Stimulated activated memory B cell treated with anti-CD40 and anti-IgM and Interleukin-4, amounts not matched to agents 10 μg/mL and 1 μg/mL and 100 μg/mL, for 72 hours (primary cell): ENCODE measurements at regions not wholly inside any gene's neighbourhood (a gene's known extent, or its start where the extent isn't known, plus 50 kb on each side); places are given as distances from the start of the nearest gene placed in this dataset.
"Not testable (repeated sequence)": the region's sequence is repeated elsewhere in the genome, so short reads cannot be mapped to it uniquely, and the experiment has no call there.

Source experiments
- ATAC-seq: fragments of 150-1000 bp; cut with Tn5 transposase; 2 replicates; pipeline ENCODE4 v1.10.0; 2021
- H3K27ac Mint-ChIP-seq: one replicate; pipeline ENCODE4 v1.8.0; 2022; ENCODE audit warnings: mild to moderate bottlenecking, mixed read lengths
- H3K27me3 Mint-ChIP-seq: one replicate; pipeline ENCODE4 v1.8.0; 2022; ENCODE audit warnings: mixed read lengths
- H3K36me3 Mint-ChIP-seq: one replicate; pipeline ENCODE4 v1.8.0; 2022; ENCODE audit warnings: mixed read lengths
- H3K4me1 Mint-ChIP-seq: one replicate; pipeline ENCODE4 v1.8.0; 2022; ENCODE audit warnings: mixed read lengths
- H3K4me3 Mint-ChIP-seq: one replicate; pipeline ENCODE4 v1.8.0; 2022; ENCODE audit warnings: mild to moderate bottlenecking, moderate library complexity, mixed read lengths
- H3K9me3 Mint-ChIP-seq: one replicate; pipeline ENCODE4 v1.8.0; 2022; ENCODE audit warnings: mixed read lengths

DNA sequence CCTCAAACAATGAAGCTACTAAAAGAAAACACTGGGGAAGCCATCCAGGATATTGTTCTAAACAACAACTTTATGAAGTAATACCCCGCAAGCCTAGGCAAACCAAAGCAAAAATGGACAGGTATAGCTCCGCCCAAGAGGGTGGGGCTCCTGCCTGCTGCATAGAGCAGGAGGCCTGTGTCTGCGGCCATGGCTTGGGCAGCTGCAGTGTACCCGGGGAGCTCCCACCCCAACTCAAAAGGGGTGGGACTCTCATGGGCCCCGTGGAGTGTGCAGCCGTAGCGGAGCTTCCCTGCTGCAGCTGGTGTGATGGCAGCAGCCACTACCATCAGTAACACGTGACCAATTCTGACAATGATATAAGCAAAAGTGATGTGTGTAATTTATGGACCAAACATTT lies 264.2 kb upstream of the KITLG start:
- ATAC-seq, result no peak
- H3K27ac Mint-ChIP-seq, result no peak overlapping the region
- no peaks in the 10 kb centered on the region for H3K27me3 Mint-ChIP-seq
- no peaks in the 10 kb centered on the region for H3K36me3 Mint-ChIP-seq
- H3K9me3 Mint-ChIP-seq, result peaks cover 19% of the 10 kb centered on the region
- no peaks in the 10 kb centered on the region for H3K4me1 Mint-ChIP-seq
- no peak overlapping the region for H3K4me3 Mint-ChIP-seq

DNA sequence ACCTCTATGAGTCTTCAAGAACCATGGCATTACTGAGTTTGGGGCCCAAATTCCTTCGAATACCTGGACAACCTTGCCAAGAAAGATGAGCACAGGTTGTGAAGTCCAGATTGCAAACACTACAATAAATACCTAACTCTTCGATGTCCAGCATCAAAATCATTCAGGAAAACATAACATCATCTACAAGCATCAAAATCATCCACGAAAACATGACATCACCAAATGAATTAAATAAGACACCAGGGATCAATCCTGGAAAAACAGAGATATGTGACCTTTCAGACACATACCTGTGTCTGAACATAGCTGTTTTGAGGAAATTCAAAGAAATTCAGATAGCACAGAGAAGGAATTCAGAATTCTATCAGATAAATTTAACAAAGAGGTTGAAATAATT lies 262.0 kb upstream of the KITLG start:
- H3K9me3 Mint-ChIP-seq, result peaks cover 33% of the 10 kb centered on the region
- no peaks in the 10 kb centered on the region for H3K27me3 Mint-ChIP-seq
- no peak for ATAC-seq
- no peaks in the 10 kb centered on the region for H3K36me3 Mint-ChIP-seq
- H3K27ac Mint-ChIP-seq, result no peak overlapping the region
- H3K4me3 Mint-ChIP-seq, result no peak overlapping the region
- no peaks in the 10 kb centered on the region for H3K4me1 Mint-ChIP-seq

DNA sequence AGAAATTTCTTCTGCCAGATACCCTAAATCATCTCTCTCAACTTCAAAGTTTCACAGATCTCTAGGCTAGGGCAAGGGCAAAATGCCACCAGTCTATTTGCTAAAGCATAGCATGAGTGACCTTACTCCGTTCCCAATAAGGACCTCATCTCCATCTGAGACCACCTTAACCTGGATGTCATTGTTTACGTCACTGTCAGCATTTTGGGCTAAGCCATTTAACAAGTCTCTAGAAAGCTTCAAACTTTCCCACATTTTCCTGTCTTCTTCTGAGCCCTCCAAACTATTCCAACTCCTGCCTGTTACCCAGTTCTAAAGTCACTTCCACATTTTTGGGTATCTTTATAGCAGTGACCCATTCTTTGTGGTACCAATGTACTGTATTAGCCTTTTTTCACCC lies 259.2 kb upstream of the KITLG start:
- no peaks in the 10 kb centered on the region for H3K27me3 Mint-ChIP-seq
- H3K36me3 Mint-ChIP-seq, result no peaks in the 10 kb centered on the region
- no peak for ATAC-seq
- no peak overlapping the region for H3K27ac Mint-ChIP-seq
- H3K9me3 Mint-ChIP-seq, result peaks cover 33% of the 10 kb centered on the region
- no peak overlapping the region for H3K4me3 Mint-ChIP-seq
- H3K4me1 Mint-ChIP-seq, result no peaks in the 10 kb centered on the region

DNA sequence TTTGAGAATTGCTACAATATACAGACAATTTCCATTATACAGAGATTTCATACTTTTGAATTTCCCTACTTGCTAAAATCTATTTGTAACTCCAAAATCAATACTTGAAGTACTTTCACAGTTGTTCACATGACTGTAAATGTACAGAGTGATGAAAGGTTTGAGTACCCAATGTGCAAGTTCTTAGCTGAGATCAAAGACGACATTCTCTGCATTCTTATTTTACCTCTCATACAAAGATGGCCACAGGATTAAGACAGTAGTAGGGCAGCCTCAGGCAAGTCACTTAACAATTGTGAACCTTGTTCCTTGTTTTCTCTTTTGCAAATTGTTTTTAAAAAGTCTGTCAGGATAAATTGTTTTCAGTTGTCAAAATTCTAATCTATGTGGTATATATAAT lies 255.9 kb upstream of the KITLG start:
- no peak overlapping the region for H3K27ac Mint-ChIP-seq
- no peak overlapping the region for H3K4me3 Mint-ChIP-seq
- no peaks in the 10 kb centered on the region for H3K36me3 Mint-ChIP-seq
- no peak for ATAC-seq
- H3K4me1 Mint-ChIP-seq, result no peaks in the 10 kb centered on the region
- H3K27me3 Mint-ChIP-seq, result no peaks in the 10 kb centered on the region
- peaks cover 25% of the 10 kb centered on the region for H3K9me3 Mint-ChIP-seq

DNA sequence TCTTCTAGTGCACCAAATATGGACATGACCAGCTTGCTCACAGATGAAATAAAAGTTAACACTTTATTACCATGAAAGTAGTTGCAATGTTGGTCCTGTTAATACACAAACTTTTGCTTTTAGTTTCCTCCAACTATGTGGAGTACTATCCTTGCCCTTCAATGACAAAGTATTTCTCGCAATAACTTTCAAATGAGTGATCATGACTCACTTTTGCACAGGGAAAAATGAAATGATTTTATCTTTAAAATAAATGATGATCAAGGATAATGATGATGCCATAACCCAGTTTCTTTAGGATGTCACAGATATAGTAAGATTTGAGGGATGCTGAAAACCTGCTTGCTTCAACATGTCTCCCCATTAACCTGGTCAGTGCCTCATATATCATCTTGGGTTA lies 254.0 kb upstream of the KITLG start:
- Mint-ChIP-seq H3K4me3 (no peak overlapping the region), H3K9me3 (peaks cover 18% of the 10 kb centered on the region), H3K4me1 (no peaks in the 10 kb centered on the region), H3K27me3 (no peaks in the 10 kb centered on the region), H3K27ac (no peak overlapping the region), H3K36me3 (no peaks in the 10 kb centered on the region)
- ATAC-seq, result no peak

DNA sequence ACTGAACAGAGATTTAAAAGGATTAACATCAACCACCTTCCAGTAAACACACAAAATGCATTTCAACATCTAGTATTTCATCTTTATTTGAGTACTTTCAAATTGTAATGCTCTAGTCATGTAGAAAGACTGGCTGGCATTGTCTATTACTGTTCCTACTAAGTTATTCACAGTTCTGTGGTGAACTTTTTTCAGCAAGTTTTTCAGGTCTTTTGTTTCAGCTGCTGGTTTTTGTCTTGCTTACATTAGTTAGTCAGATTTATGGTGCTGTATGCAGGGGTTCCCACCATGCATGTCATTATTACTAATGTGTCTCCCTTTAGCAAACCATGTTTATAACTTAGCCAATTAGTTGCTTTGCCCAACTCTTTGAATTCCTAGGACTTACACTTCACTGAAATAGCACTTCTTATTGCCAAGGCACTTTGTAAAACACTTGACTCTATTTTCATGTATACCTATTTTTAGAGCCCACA lies 253.4 kb upstream of the KITLG start:
- Mint-ChIP-seq H3K27me3 (no peaks in the 10 kb centered on the region), H3K36me3 (no peaks in the 10 kb centered on the region), H3K27ac (no peak overlapping the region), H3K4me3 (no peak overlapping the region), H3K4me1 (no peaks in the 10 kb centered on the region), H3K9me3 (peaks cover 14% of the 10 kb centered on the region)
- ATAC-seq, result no peak

DNA sequence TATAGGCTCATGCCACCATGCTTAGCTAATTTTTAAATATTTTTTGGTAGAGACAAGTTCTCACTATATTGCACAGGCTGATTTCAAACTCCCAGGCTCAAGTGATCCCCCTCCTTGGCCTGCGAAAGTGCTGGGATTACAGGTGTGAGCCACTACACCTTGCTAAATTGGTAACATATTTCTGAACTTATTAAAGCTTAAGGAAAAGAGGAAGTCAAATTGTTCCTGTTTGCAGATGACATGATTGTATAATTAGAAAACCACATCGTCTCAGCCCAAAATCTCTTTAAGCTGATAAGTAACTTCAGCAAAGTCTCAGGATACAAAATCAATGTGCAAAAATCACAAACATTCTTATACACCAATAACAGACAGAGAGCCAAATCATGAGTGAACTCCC lies 248.3 kb upstream of the KITLG start:
- H3K27me3 Mint-ChIP-seq, H3K27ac Mint-ChIP-seq, H3K4me3 Mint-ChIP-seq, H3K4me1 Mint-ChIP-seq, H3K36me3 Mint-ChIP-seq, ATAC-seq, H3K9me3 Mint-ChIP-seq: not testable (repeated sequence)

DNA sequence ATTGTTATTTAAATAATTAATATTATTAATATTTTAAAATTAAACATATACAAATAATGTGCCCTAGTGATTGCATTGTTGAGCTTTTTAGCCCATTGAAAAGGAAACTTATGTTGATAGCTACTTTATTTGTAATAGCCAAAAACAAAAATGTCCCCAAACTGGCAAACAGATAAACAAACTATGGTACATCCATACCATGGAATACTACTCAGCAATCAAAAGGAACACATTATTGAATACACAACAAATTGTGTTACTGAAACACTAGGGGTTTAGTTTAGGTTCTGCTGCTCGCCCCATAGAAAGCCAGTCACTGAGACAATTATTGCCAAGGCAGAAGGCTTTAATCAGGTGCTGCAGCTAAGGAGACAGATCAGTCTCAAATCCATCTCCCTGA lies 239.7 kb upstream of the KITLG start:
- Mint-ChIP-seq H3K4me3 (no peak overlapping the region), H3K27me3 (no peaks in the 10 kb centered on the region), H3K4me1 (no peaks in the 10 kb centered on the region), H3K36me3 (no peaks in the 10 kb centered on the region), H3K9me3 (peaks cover 3% of the 10 kb centered on the region), H3K27ac (no peak overlapping the region)
- ATAC-seq, result no peak

DNA sequence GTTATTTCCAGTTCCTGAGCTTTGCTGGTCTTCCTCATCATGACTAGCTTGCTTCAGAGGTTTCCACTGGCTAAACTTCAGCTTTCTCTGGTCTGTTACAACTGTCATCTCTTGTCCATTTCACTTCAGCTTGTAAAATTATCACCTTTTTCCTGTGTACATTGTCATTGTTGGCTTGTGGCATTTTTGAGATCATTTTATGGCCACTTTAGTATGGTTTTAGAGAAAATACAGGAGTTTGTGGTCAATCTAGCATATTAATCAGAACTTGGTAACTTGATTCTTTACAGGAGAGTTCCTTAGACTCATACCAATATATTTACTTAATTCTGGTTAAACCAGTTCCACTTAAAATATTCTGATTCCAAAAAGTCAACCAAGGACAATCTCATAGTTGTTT lies 235.9 kb upstream of the KITLG start:
- Mint-ChIP-seq H3K4me1 (no peaks in the 10 kb centered on the region), H3K27ac (no peak overlapping the region), H3K36me3 (no peaks in the 10 kb centered on the region), H3K9me3 (peaks cover 3% of the 10 kb centered on the region), H3K27me3 (no peaks in the 10 kb centered on the region), H3K4me3 (no peak overlapping the region)
- no peak for ATAC-seq

DNA sequence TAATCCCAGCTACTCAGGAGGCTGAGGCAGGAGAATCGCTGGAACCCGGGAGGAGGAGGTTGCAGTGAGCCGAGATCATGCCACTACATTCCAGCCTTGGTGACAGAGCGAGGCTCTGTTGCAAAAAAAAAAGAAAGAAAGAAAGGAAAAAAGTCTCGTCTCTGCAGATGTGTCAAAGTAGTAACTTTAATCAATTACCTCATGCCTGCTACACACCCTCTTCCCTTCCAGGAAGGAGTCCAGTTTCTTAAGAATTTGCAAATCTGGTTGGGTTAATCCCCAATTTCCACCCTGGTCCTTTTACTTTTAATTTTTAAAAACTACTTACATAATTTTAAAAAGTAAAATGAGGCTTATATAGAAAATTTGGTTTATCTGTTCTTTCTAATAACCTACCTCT lies 234.5 kb upstream of the KITLG start:
- Mint-ChIP-seq H3K9me3 (peaks cover 3% of the 10 kb centered on the region), H3K4me3 (no peak overlapping the region), H3K36me3 (no peaks in the 10 kb centered on the region), H3K27ac (no peak overlapping the region), H3K4me1 (no peaks in the 10 kb centered on the region), H3K27me3 (no peaks in the 10 kb centered on the region)
- ATAC-seq, result no peak

DNA sequence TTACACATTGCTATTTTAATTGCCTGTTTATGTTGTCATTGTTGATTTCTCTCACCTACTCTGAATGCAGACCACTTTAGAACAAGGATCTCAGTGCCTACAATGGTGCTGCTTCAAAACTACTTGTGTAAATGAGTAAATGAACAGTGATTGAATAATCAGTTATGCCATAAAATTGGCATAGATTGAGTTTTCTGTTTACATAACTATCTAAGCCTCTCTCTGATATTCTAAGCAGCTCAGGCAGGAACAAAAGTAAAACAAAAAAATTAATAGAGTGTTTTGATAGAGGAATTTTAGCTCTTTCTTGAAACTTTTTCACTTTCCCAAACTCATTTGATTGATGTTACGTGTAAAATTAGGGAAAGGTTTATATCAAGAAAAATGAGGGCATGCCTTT lies 232.3 kb upstream of the KITLG start:
- Mint-ChIP-seq H3K4me1 (no peaks in the 10 kb centered on the region), H3K27me3 (no peaks in the 10 kb centered on the region), H3K9me3 (no peaks in the 10 kb centered on the region), H3K27ac (no peak overlapping the region), H3K36me3 (no peaks in the 10 kb centered on the region), H3K4me3 (no peak overlapping the region)
- no peak for ATAC-seq

DNA sequence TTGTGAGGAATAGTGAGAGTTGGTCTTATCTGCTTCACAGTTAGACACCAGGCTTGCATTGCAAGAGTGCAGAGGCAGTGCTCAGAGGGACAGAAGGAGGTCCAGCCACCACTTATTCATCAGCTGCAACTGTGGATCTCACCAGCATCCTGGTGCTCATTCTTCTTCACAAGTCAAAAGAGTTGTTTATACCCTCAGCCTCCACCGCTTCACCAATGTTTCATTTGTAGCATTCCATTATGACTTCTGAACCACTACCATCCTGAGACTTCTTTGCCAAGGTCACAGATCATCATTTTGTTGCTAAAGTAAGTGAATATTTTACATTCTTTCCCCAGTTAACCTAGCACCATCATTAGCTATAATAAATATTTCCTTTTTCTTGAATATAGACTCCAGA lies 230.5 kb upstream of the KITLG start:
- no peak overlapping the region for H3K27ac Mint-ChIP-seq
- H3K27me3 Mint-ChIP-seq, result no peaks in the 10 kb centered on the region
- no peak for ATAC-seq
- H3K9me3 Mint-ChIP-seq, result no peaks in the 10 kb centered on the region
- no peaks in the 10 kb centered on the region for H3K36me3 Mint-ChIP-seq
- H3K4me1 Mint-ChIP-seq, result no peaks in the 10 kb centered on the region
- H3K4me3 Mint-ChIP-seq, result no peak overlapping the region

DNA sequence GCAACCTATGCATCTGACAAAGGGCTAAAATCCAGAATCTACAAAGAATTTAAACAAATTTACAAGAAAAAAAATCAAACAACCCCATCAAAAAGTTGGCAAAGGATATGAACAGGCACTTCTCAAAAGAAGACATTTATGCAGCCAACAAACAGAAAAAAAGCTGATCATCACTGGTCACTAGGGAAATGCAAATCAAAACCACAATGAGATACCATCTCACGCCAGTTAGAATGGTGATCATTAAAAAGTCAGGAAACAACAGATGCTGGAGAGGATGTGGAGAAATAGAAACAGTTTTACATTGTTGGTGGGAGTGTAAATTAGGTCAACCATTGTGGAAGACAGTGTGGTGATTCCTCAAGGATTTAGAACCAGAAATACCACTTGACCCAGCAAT lies 229.6 kb upstream of the KITLG start:
- not testable (repeated sequence) for H3K9me3 Mint-ChIP-seq, ATAC-seq

DNA sequence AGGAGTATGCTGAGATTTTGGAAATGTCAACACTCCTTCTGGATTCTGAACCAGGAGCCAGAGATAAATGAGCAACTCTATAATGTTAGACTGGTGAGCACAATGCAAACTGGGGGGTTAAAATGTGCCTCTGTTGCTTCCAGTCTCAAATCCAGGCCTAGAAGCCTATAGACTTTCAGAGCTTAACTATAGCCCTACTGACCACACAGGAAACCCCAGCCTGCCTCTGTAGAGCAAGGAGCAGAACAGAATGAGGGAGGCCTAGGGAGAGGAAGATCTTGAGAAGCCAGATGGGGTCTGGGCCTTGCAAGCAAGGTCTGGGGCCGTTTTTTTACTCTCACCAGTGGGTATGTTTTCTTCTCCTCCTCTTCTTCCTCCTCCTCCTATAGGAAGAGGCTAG lies 225.4 kb upstream of the KITLG start:
- H3K36me3 Mint-ChIP-seq, result no peaks in the 10 kb centered on the region
- no peak for ATAC-seq
- H3K9me3 Mint-ChIP-seq, result peaks cover 2% of the 10 kb centered on the region
- no peak overlapping the region for H3K27ac Mint-ChIP-seq
- no peaks in the 10 kb centered on the region for H3K4me1 Mint-ChIP-seq
- H3K4me3 Mint-ChIP-seq, result no peak overlapping the region
- no peaks in the 10 kb centered on the region for H3K27me3 Mint-ChIP-seq

More for the DNA sequence above, 229.6 kb upstream of the KITLG start:
- not testable (repeated sequence) for H3K4me1 Mint-ChIP-seq, H3K36me3 Mint-ChIP-seq, H3K4me3 Mint-ChIP-seq, H3K27ac Mint-ChIP-seq, H3K27me3 Mint-ChIP-seq

DNA sequence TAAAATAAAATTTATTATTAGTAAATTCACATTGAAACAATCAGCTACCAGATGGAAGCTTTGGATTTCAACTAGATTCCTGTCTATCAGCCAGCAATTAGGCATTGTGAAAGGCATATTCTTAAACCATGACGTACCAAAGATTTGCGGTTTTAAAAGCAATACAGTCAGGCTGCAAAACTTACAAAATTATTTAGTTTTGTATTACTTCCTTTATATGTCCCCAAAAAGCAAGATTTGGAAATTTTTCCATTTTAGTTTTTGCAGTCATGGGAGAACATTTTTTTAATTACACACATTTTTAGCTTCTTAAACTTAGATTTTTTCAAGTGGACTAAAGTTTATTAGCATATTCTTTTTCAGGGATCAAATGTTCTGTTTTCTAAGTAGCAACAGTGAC lies 225.0 kb upstream of the KITLG start:
- no peaks in the 10 kb centered on the region for H3K4me1 Mint-ChIP-seq
- no peaks in the 10 kb centered on the region for H3K27me3 Mint-ChIP-seq
- no peaks in the 10 kb centered on the region for H3K36me3 Mint-ChIP-seq
- H3K9me3 Mint-ChIP-seq, result peaks cover 2% of the 10 kb centered on the region
- H3K4me3 Mint-ChIP-seq, result no peak overlapping the region
- ATAC-seq, result no peak
- no peak overlapping the region for H3K27ac Mint-ChIP-seq

DNA sequence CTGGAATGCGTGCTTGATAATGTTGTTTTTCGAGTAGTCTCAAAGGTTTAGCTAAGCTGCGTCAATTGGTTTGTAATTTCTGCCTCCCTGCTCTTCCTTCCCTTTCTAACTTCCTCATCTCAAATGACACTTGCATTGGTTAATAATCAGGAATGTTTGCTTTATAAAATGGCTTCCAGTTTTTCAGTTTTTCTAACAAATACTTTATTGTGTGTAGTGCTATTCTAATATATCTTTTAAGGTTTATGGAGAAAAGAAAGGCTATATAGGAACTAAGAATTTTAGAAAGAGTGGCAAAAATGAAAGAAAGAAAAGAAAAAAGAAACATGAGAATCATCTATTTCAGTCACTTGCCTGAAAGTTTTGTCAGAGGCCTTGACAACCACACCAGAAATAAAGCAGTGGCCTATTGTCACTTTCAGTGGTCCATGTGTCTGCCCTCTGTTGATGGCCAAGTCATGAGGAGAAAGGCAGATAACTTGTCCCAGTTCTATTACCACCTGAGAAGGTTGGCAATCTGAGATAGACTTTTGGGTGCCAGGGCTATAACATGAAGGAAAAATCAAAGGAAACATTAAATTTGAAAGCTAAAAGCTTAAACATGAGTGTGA lies 221.9 kb upstream of the KITLG start:
- no peak for ATAC-seq
- H3K4me3 Mint-ChIP-seq, result no peak overlapping the region

More for the DNA sequence above, 221.9 kb upstream of the KITLG start:
- H3K27me3 Mint-ChIP-seq, result no peaks in the 10 kb centered on the region
- no peaks in the 10 kb centered on the region for H3K4me1 Mint-ChIP-seq
- no peaks in the 10 kb centered on the region for H3K36me3 Mint-ChIP-seq
- H3K27ac Mint-ChIP-seq, result no peak overlapping the region
- peaks cover 6% of the 10 kb centered on the region for H3K9me3 Mint-ChIP-seq
